ENCODE measurements at regions not wholly inside any gene's neighbourhood (a gene's known extent, or its start where the extent isn't known, plus 50 kb on each side); places are given as distances from the start of the nearest gene placed in this dataset.
"Not testable (repeated sequence)": the region's sequence is repeated elsewhere in the genome, so short reads cannot be mapped to it uniquely, and the experiment has no call there.

- peak; percentile 39 for DNase-seq (ENCODE audit: low read depth)
Observed at GRCh38 chr22:19641254-19641982, 72.9 kb upstream of the SEPTIN5 start.

- DNase-seq (ENCODE audit: low read depth) = no peak
Observed at GRCh38 chr22:19641983-19642451, 72.3 kb upstream of the SEPTIN5 start.

- no peak for DNase-seq (ENCODE audit: low read depth)
Observed at GRCh38 chr22:19643448-19644313, 70.6 kb upstream of the SEPTIN5 start.

- DNase-seq (ENCODE audit: low read depth) = no peak
Observed at GRCh38 chr22:19644314-19645223, 69.7 kb upstream of the SEPTIN5 start.

- no peak for DNase-seq (ENCODE audit: low read depth)
Observed at GRCh38 chr22:19645391-19645790, 68.9 kb upstream of the SEPTIN5 start.

GRCh38 chr22:19645905-19646304, 68.4 kb upstream of the SEPTIN5 start:
- DNase-seq (ENCODE audit: low read depth) = no peak

GRCh38 chr22:19646383-19646782, 67.9 kb upstream of the SEPTIN5 start:
- DNase-seq (ENCODE audit: low read depth) = no peak

GRCh38 chr22:19648419-19648929, 65.8 kb upstream of the SEPTIN5 start:
- peak; percentile 21 for DNase-seq (ENCODE audit: low read depth)

GRCh38 chr22:19652316-19652715, 62.0 kb upstream of the SEPTIN5 start:
- no peak for DNase-seq (ENCODE audit: low read depth)

GRCh38 chr22:19654338-19654987, 59.8 kb upstream of the SEPTIN5 start:
- no peak for DNase-seq (ENCODE audit: low read depth)

- DNase-seq (ENCODE audit: low read depth) = no peak
Observed at GRCh38 chr22:19655399-19655798, 58.9 kb upstream of the SEPTIN5 start.

GRCh38 chr22:19656541-19657251, 57.6 kb upstream of the SEPTIN5 start:
- DNase-seq (ENCODE audit: low read depth) = no peak

- no peak for DNase-seq (ENCODE audit: low read depth)
Observed at GRCh38 chr22:19657252-19658056, 56.8 kb upstream of the SEPTIN5 start.

- DNase-seq (ENCODE audit: low read depth) = no peak
Observed at GRCh38 chr22:19658057-19658966, 56.0 kb upstream of the SEPTIN5 start.

- DNase-seq (ENCODE audit: low read depth) = no peak
Observed at GRCh38 chr22:19658967-19659804, 55.1 kb upstream of the SEPTIN5 start.

- DNase-seq (ENCODE audit: low read depth) = no peak
Observed at GRCh38 chr22:19659805-19660345, 54.4 kb upstream of the SEPTIN5 start.

GRCh38 chr22:19660583-19660982, 53.7 kb upstream of the SEPTIN5 start:
- DNase-seq (ENCODE audit: low read depth) = not testable (repeated sequence)

- DNase-seq (ENCODE audit: low read depth) = no peak
Observed at GRCh38 chr22:19661156-19661555, 53.1 kb upstream of the SEPTIN5 start.
